NCI-H774 (cell line): ENCODE measurements at regions not wholly inside any gene's neighbourhood (a gene's known extent, or its start where the extent isn't known, plus 50 kb on each side); places are given as distances from the start of the nearest gene placed in this dataset.
"Not testable (repeated sequence)": the region's sequence is repeated elsewhere in the genome, so short reads cannot be mapped to it uniquely, and the experiment has no call there.

Experiments used
- DNase-seq: peaks from one replicate; lab custom pipeline; 2025; lab: John Stamatoyannopoulos, UW

GRCh38 chr15:92763459-92763858 lies 107.9 kb upstream of the FAM174B start:
- DNase-seq = no peak

GRCh38 chr15:92768131-92768530 lies 112.6 kb upstream of the FAM174B start:
- not testable (repeated sequence) for DNase-seq

- DNase-seq = no peak
Observed at GRCh38 chr15:92770641-92771040, 115.1 kb upstream of the FAM174B start.

GRCh38 chr15:92772061-92772460 lies 116.5 kb upstream of the FAM174B start:
- DNase-seq = no peak

GRCh38 chr15:92772626-92773244 lies 117.2 kb upstream of the FAM174B start:
- no peak for DNase-seq

- DNase-seq = no peak
Observed at GRCh38 chr15:92773340-92773739, 117.8 kb upstream of the FAM174B start.

- DNase-seq = no peak
Observed at GRCh38 chr15:92779874-92780273, 120.2 kb upstream of the CHD2 start.

- DNase-seq = peak; percentile 65
Observed at GRCh38 chr15:92780843-92781242, 119.3 kb upstream of the CHD2 start.

- no peak for DNase-seq
Observed at GRCh38 chr15:92781925-92782453, 118.1 kb upstream of the CHD2 start.

GRCh38 chr15:92787116-92787515 lies 113.0 kb upstream of the CHD2 start:
- DNase-seq = no peak

- DNase-seq = no peak
Observed at GRCh38 chr15:92788196-92788595, 111.9 kb upstream of the CHD2 start.

GRCh38 chr15:92788793-92789192 lies 111.3 kb upstream of the CHD2 start:
- DNase-seq = not testable (repeated sequence)

GRCh38 chr15:92796161-92796611 lies 103.9 kb upstream of the CHD2 start:
- DNase-seq = no peak

GRCh38 chr15:92797168-92798052 lies 102.7 kb upstream of the CHD2 start:
- DNase-seq = peak; percentile 69

GRCh38 chr15:92800013-92800412 lies 100.1 kb upstream of the CHD2 start:
- DNase-seq = no peak

- not testable (repeated sequence) for DNase-seq
Observed at GRCh38 chr15:92800416-92801055, 99.6 kb upstream of the CHD2 start.

GRCh38 chr15:92801056-92801773 lies 98.9 kb upstream of the CHD2 start:
- DNase-seq = not testable (repeated sequence)

GRCh38 chr15:92801774-92802464 lies 98.2 kb upstream of the CHD2 start:
- DNase-seq = no peak

- DNase-seq = no peak
Observed at GRCh38 chr15:92803536-92803851, 96.6 kb upstream of the CHD2 start.

- peak; percentile 59 for DNase-seq
Observed at GRCh38 chr15:92803852-92804609, 96.1 kb upstream of the CHD2 start.

GRCh38 chr15:92804610-92804936 lies 95.6 kb upstream of the CHD2 start:
- not testable (repeated sequence) for DNase-seq
